CD4-positive, CD25-positive, alpha-beta regulatory T cell (primary cell): ENCODE measurements at regions not wholly inside any gene's neighbourhood (a gene's known extent, or its start where the extent isn't known, plus 50 kb on each side); places are given as distances from the start of the nearest gene placed in this dataset.

Experiments used
- ATAC-seq, 2 donors: fragments of 150-1000 bp; cut with Tn5 transposase; one replicate each; pipeline ENCODE4 v1.10.0; 2021; ENCODE audit warnings: low read depth in 2 of 2, moderate number of reproducible peaks in 2 of 2, moderate library complexity in 1 of 2
- DNase-seq, 3 donors: peaks; one replicate each; pipeline versions ENCODE4 v3.0.0 to v3.0.0-alpha.2; 2012 to 2022; ENCODE audit warnings: mixed read lengths in 1 of 3
- H3K27ac ChIP-seq: one replicate; pipeline ENCODE4 v1.7.0; 2013; ENCODE audit warnings: mild to moderate bottlenecking, low read length; ENCODE audit not compliant: insufficient read depth, poor library complexity, severe bottlenecking
- H3K27me3 ChIP-seq: one replicate; pipeline ENCODE4 v1.7.0; 2013; ENCODE audit warnings: low read length; ENCODE audit not compliant: control insufficient read depth, insufficient read depth
- H3K36me3 ChIP-seq: one replicate; pipeline ENCODE4 v1.7.0; 2013; ENCODE audit warnings: mild to moderate bottlenecking, low read length, moderate library complexity; ENCODE audit not compliant: control insufficient read depth, insufficient read depth
- H3K4me1 ChIP-seq: 2 replicates; pipeline ENCODE4 v1.7.0; 2013; ENCODE audit warnings: mild to moderate bottlenecking, low read length; ENCODE audit not compliant: insufficient read depth, control insufficient read depth, poor library complexity, severe bottlenecking
- H3K4me3 ChIP-seq: one replicate; pipeline ENCODE4 v1.7.0; 2013; ENCODE audit warnings: low read depth, mild to moderate bottlenecking, low read length, moderate library complexity
- H3K9me3 ChIP-seq, 2 experiments: 1 replicate in 1 of 2; 2 replicates in 1 of 2; pipeline ENCODE4 v1.7.0; 2013; ENCODE audit warnings: low read length in 2 of 2, mild to moderate bottlenecking in 1 of 2, moderate library complexity in 1 of 2; ENCODE audit not compliant: control insufficient read depth in 2 of 2
- H3K27ac Mint-ChIP-seq, 3 donors: one replicate each; pipeline ENCODE4 v1.8.0; 2020 to 2022; ENCODE audit warnings: mild to moderate bottlenecking in 3 of 3, mixed read lengths in 3 of 3, moderate library complexity in 2 of 3
- H3K27me3 Mint-ChIP-seq: one replicate; pipeline ENCODE4 v1.8.0; 2022; ENCODE audit warnings: mild to moderate bottlenecking, mixed read lengths
- H3K36me3 Mint-ChIP-seq: one replicate; pipeline ENCODE4 v1.8.0; 2020; ENCODE audit warnings: mixed read lengths
- H3K4me1 Mint-ChIP-seq, 4 donors: one replicate each; pipeline ENCODE4 v1.8.0; 2020 to 2022; ENCODE audit warnings: mixed read lengths in 4 of 4, mild to moderate bottlenecking in 1 of 4
- H3K4me3 Mint-ChIP-seq, 4 donors: one replicate each; pipeline ENCODE4 v1.8.0; 2020 to 2022; ENCODE audit warnings: mild to moderate bottlenecking in 4 of 4, mixed read lengths in 4 of 4, moderate library complexity in 3 of 4
- H3K9me3 Mint-ChIP-seq, 7 donors: one replicate each; pipeline ENCODE4 v1.8.0; 2020 to 2022; ENCODE audit warnings: mixed read lengths in 7 of 7, mild to moderate bottlenecking in 3 of 7, moderate library complexity in 2 of 7

- peak in 2 of 3 donors; percentile 19 to 44 for DNase-seq
- no peaks in the 10 kb centered on the region for H3K36me3 Mint-ChIP-seq
- no peak overlapping the region for H3K27ac Mint-ChIP-seq
These were observed 88.0 kb upstream of the INSIG1 start for GRCh38 chr7:155209478-155210319.

GRCh38 chr7:155210356-155210755 is 87.3 kb upstream of the INSIG1 start:
- H3K9me3 ChIP-seq, result no peaks in the 10 kb centered on the region
- H3K4me3 ChIP-seq, result no peak overlapping the region
- no peak for DNase-seq
- no peaks in the 10 kb centered on the region for H3K36me3 ChIP-seq
- Mint-ChIP-seq H3K9me3 (peaks cover 0 to 1% (median 0%) of the 10 kb centered on the region in 7 donors), H3K4me1 (peaks cover 5 to 19% (median 14%) of the 10 kb centered on the region in 4 donors), H3K4me3 (peak overlapping the region in 1 of 4 donors; percentile 78), H3K36me3 (no peaks in the 10 kb centered on the region), H3K27ac (no peak overlapping the region), H3K27me3 (peaks cover 8% of the 10 kb centered on the region)
- ATAC-seq, result no peak
- H3K4me1 ChIP-seq, result peaks cover 11% of the 10 kb centered on the region
- H3K27me3 ChIP-seq, result no peaks in the 10 kb centered on the region
- H3K27ac ChIP-seq, result no peak overlapping the region

More at GRCh38 chr7:155209478-155210319, 88.0 kb upstream of the INSIG1 start:
- no peak for ATAC-seq
- Histone ChIP-seq H3K4me3 (no peak overlapping the region), H3K27ac (no peak overlapping the region), H3K4me1 (peaks cover 16% of the 10 kb centered on the region), H3K27me3 (no peaks in the 10 kb centered on the region), H3K36me3 (no peaks in the 10 kb centered on the region), H3K9me3 (no peaks in the 10 kb centered on the region)
- Mint-ChIP-seq H3K27me3 (peaks cover 8% of the 10 kb centered on the region), H3K4me3 (peak overlapping the region in 1 of 4 donors; percentile 58), H3K4me1 (peaks cover 11 to 26% (median 18%) of the 10 kb centered on the region in 4 donors), H3K9me3 (peaks cover 0 to 1% (median 0%) of the 10 kb centered on the region in 7 donors)

DNA sequence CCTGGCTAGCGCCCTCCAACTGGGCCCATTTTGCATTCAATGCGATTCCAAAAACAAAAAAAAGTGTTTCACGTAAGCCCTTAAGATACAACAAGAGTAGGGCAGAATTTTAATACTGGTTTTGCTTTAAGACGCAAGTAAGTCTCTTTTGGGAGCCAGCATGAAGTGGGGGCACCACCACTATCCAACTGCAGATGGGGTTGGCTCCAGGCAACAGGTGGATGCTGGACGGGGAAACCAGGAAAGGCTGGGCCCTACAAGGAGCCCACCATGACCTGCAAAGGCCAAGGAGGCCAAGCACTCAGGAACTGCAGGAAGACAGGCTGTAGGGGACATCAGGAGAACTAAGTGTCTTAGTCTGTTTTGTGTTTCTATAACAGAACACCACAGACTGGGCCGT is 86.5 kb upstream of the INSIG1 start:
- DNase-seq, result no peak
- Histone ChIP-seq H3K36me3 (no peaks in the 10 kb centered on the region), H3K27me3 (no peaks in the 10 kb centered on the region), H3K9me3 (no peaks in the 10 kb centered on the region), H3K27ac (no peak overlapping the region), H3K4me3 (no peak overlapping the region), H3K4me1 (peaks cover 6% of the 10 kb centered on the region)
- H3K4me1 Mint-ChIP-seq, result peaks cover 0 to 12% (median 8%) of the 10 kb centered on the region in 4 donors
- peak overlapping the region in 1 of 4 donors; percentile 28 for H3K4me3 Mint-ChIP-seq
- H3K27me3 Mint-ChIP-seq, result peaks cover 8% of the 10 kb centered on the region
- H3K27ac Mint-ChIP-seq, result no peak overlapping the region
- no peaks in the 10 kb centered on the region for H3K9me3 Mint-ChIP-seq
- no peak for ATAC-seq
- no peaks in the 10 kb centered on the region for H3K36me3 Mint-ChIP-seq

- no peaks in the 10 kb centered on the region for H3K27me3 ChIP-seq
- H3K4me1 ChIP-seq, result no peaks in the 10 kb centered on the region
- H3K9me3 ChIP-seq, result no peaks in the 10 kb centered on the region
- ATAC-seq (no peak), DNase-seq (no peak)
- Mint-ChIP-seq H3K27me3 (peaks cover 5% of the 10 kb centered on the region), H3K4me1 (peaks cover 0 to 7% (median 3%) of the 10 kb centered on the region in 4 donors), H3K9me3 (no peaks in the 10 kb centered on the region), H3K27ac (no peak overlapping the region), H3K36me3 (no peaks in the 10 kb centered on the region), H3K4me3 (no peak overlapping the region)
- H3K27ac ChIP-seq, result no peak overlapping the region
- H3K36me3 ChIP-seq, result no peaks in the 10 kb centered on the region
- no peak overlapping the region for H3K4me3 ChIP-seq
These were observed 85.9 kb upstream of the INSIG1 start for GRCh38 chr7:155211761-155212160.

- no peaks in the 10 kb centered on the region for H3K4me1 ChIP-seq
- no peak overlapping the region for H3K4me3 ChIP-seq
- H3K27ac ChIP-seq, result no peak overlapping the region
- Mint-ChIP-seq H3K27ac (no peak overlapping the region), H3K27me3 (peaks cover 5% of the 10 kb centered on the region), H3K4me3 (no peak overlapping the region), H3K36me3 (no peaks in the 10 kb centered on the region), H3K4me1 (peaks cover 0 to under 1% (median under 1%) of the 10 kb centered on the region in 4 donors), H3K9me3 (no peaks in the 10 kb centered on the region)
- H3K27me3 ChIP-seq, result no peaks in the 10 kb centered on the region
- H3K9me3 ChIP-seq, result no peaks in the 10 kb centered on the region
- ATAC-seq (no peak), DNase-seq (no peak)
- H3K36me3 ChIP-seq, result no peaks in the 10 kb centered on the region
These were observed 85.2 kb upstream of the INSIG1 start for GRCh38 chr7:155212301-155213015.

- no peak for DNase-seq
- no peaks in the 10 kb centered on the region for H3K9me3 Mint-ChIP-seq
- no peaks in the 10 kb centered on the region for H3K36me3 Mint-ChIP-seq
- peaks cover 5% of the 10 kb centered on the region for H3K27me3 Mint-ChIP-seq
- no peaks in the 10 kb centered on the region for H3K9me3 ChIP-seq
- no peaks in the 10 kb centered on the region for H3K4me1 ChIP-seq
- no peaks in the 10 kb centered on the region for H3K4me1 Mint-ChIP-seq
- no peak for ATAC-seq
- H3K27ac Mint-ChIP-seq, result no peak overlapping the region
- H3K27ac ChIP-seq, result no peak overlapping the region
- no peak overlapping the region for H3K4me3 ChIP-seq
- no peaks in the 10 kb centered on the region for H3K36me3 ChIP-seq
- no peak overlapping the region for H3K4me3 Mint-ChIP-seq
- no peaks in the 10 kb centered on the region for H3K27me3 ChIP-seq
These were observed 84.3 kb upstream of the INSIG1 start for GRCh38 chr7:155213385-155213784.

GRCh38 chr7:155213955-155214740 is 83.5 kb upstream of the INSIG1 start:
- H3K27me3 ChIP-seq, result no peaks in the 10 kb centered on the region
- peaks cover 5% of the 10 kb centered on the region for H3K27me3 Mint-ChIP-seq
- no peaks in the 10 kb centered on the region for H3K9me3 ChIP-seq
- no peak overlapping the region for H3K4me3 Mint-ChIP-seq
- ATAC-seq (no peak), DNase-seq (no peak)
- no peak overlapping the region for H3K4me3 ChIP-seq
- H3K27ac Mint-ChIP-seq, result peak overlapping the region in 1 of 3 donors; percentile 69
- no peaks in the 10 kb centered on the region for H3K9me3 Mint-ChIP-seq
- no peak overlapping the region for H3K27ac ChIP-seq
- H3K36me3 Mint-ChIP-seq, result no peaks in the 10 kb centered on the region
- no peaks in the 10 kb centered on the region for H3K36me3 ChIP-seq
- no peaks in the 10 kb centered on the region for H3K4me1 Mint-ChIP-seq
- no peaks in the 10 kb centered on the region for H3K4me1 ChIP-seq
